ENCODE measurements at regions not wholly inside any gene's neighbourhood (a gene's known extent, or its start where the extent isn't known, plus 50 kb on each side); places are given as distances from the start of the nearest gene placed in this dataset.
A peak's percentile ranks its signal among the peaks of the same experiment; 100 is the strongest.

DNA sequence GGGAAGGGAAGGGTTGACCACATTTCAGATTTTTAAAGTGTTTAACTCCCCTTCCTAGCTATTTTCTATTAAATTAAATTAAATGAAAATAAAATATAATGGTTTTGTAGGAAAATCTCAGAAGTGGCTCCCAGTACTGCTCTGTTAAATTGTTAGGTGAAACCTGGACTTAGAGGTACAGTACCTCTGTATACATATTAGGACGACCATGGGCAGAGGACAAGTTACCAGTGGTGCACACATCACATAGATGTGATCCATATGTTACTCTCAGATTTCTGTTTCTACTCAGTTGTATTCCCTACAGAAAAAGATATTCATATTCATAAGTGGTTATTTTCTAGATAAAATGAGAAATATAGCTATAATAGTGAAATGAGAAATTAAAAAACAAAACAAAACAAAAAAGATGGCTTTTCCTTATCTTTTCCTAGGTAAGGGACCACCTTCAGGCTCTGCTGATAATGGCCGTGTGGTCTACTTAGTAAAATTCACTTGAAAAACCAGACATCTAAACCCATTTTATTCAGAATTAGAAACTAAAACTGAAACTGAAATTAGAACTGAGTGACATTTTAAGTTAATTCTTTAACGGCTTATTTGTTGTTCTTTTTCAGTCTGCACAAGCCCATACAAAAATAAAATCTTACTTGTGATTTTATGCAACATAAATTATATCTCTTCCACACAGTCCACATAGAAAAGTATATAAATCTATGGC lies 832.5 kb upstream of the CHAC2 start:
- DNase-seq (ENCODE audit: insufficient read length, low spot score) = no peak
- no peak for FAIRE-seq
- no peak for TF ChIP-seq POLR2A (IDR thresholded peaks at IDR 0.05; ENCODE audit: low read depth, low read length)

DNA sequence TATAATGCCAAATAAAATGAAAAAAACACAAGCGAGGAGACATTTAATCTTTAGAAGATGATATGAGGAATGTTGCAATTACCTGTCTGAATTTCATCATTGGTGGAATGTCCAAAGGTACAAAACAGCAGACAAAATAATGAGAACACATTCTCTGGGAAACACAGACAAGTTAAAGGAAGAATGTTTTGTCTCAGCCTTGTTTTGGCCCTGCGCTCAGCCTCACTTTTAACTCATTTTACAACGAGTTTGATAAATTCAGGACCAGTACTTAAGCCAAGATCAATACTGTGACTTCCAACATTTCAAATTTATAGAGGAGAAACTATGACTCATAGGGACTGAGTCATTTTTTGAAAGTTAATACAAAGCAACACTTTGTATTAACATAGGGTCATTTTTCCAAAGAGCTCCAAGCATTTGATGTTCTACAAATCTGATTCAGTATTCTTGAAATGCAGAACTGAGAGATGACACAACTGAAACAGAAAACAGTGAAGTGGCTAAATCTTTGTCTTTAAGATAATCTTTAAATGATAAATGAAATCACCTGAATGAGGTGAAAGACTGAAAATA lies 833.2 kb upstream of the CHAC2 start:
- no peak for TF ChIP-seq POLR2A (IDR thresholded peaks at IDR 0.05; ENCODE audit: low read depth, low read length)
- DNase-seq (ENCODE audit: insufficient read length, low spot score) (peak; percentile 3), FAIRE-seq (peak; percentile 96)

DNA sequence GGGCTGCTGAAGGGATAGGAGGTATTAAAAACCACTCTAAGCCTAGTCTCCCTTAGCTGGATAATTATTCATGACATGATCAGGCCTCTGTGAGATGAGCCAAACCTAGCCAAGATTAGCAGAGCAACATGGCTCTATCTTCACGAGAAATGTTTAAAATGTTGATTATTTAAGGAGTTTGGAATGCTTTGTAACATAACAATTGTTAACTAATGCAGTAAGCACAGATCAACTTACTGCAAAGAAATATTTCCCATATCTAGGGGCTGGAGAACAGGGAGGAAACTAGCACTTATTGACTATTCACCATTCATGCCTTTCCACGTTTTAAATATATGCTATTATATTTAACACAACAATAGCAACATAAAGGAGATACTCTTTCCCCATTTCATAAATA lies 833.7 kb upstream of the CHAC2 start:
- TF ChIP-seq POLR2A (IDR thresholded peaks at IDR 0.05; ENCODE audit: low read depth, low read length) = no peak
- FAIRE-seq (peak; percentile 30), DNase-seq (ENCODE audit: insufficient read length, low spot score) (no peak)

DNA sequence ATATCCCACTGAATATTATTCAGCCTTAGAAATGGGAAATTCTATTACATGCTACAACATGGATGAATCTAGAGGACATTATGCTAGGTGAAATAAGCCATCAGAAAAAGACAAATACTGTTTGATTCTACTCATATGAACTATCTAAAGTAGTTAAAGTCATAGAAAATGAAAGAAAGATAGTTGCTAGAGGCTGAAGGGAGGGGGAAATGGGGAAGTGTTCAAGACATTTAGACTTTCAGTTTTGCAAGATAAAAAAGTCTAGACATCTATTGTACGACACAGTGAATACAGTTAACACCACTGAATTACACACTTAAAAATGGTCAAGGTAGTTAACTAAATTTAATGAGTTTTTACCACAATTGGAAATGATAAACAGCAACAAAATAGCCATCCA lies 835.9 kb upstream of the CHAC2 start:
- no peak for DNase-seq (ENCODE audit: insufficient read length, low spot score)
- no peak for FAIRE-seq

DNA sequence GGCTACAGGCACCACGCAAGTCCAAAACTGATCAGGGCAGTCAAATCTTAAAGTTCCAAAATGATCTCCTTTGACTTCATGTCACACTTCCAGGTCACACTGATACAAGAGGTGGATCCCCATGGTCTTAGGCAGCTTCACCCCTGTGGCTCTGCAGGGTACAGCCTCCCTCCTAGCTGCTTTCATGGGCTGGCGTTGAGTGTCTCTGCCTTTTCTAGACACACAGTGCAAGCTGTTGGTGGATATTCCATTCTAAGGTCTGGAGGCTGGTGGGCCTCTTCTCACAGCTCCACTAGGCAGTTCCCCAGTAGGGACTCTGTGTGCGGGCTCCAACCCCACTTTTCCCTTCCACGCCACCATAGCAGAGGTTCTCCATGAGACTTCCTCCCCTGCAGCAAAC lies 838.2 kb upstream of the CHAC2 start:
- DNase-seq (ENCODE audit: insufficient read length, low spot score) (no peak), FAIRE-seq (no peak)
- TF ChIP-seq POLR2A (IDR thresholded peaks at IDR 0.05; ENCODE audit: low read depth, low read length) = no peak

More for the DNA sequence above, 835.9 kb upstream of the CHAC2 start:
- no peak for TF ChIP-seq POLR2A (IDR thresholded peaks at IDR 0.05; ENCODE audit: low read depth, low read length)

DNA sequence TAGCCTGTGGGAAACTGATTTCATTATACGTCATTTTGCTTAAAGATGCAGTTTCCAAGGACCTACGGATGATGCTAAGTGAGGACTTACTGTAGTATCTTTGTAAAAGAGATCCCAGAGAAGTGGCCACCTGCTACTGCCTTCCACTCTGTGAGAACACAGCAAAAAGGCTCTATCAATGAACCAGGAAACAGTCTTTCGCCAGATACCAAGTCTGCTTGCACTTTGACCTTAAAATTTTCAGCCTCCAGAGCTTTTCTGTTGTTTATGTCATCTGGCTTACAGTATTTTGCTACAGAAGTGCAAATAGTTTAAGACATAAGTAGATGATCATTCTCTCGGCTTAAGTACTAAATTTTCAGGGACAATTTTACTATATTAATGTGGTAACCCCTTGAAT lies 847.9 kb upstream of the CHAC2 start:
- DNase-seq (ENCODE audit: insufficient read length, low spot score) (no peak), FAIRE-seq (no peak)
- no peak for TF ChIP-seq POLR2A (IDR thresholded peaks at IDR 0.05; ENCODE audit: low read depth, low read length)

DNA sequence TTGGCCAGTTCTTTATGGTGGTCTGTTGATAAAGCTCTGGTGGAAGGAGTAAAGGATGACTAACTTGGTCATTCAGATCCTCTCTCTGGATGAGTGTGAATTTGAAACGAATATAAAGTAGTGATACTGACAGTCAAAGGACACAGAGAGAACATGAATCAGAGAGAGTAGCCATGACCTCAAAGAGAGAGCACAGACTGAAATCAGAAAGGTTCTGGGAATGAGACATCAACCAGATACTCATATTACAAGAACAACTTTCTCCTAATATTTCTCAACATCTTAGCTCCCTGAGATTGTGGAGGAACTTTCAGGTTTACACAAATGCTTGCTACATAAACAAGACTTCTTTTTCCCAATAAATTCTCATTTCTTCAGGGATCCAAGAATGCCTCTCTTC lies 849.1 kb upstream of the CHAC2 start:
- FAIRE-seq (peak; percentile 52), DNase-seq (ENCODE audit: insufficient read length, low spot score) (no peak)
- TF ChIP-seq POLR2A (IDR thresholded peaks at IDR 0.05; ENCODE audit: low read depth, low read length) = no peak

DNA sequence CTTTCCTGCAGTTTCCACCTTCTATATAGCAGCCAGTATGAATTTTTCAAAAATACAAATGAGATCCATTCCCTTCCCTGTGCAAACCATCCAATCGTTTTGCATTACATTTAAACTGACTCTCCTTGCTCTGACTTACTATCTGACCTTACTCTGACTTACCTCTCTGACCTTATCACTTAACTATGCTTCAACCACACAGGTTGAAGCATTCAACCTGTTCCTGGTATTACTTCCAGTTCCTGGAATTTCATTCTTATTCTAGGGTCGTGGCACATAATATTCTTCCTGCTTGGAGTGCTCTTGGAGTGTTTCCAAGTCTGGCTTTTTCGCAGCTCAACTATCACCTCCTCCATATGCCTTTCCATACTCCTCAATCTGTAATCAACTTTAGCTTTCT lies 850.6 kb upstream of the CHAC2 start:
- no peak for FAIRE-seq
- no peak for DNase-seq (ENCODE audit: insufficient read length, low spot score)
- TF ChIP-seq POLR2A (IDR thresholded peaks at IDR 0.05; ENCODE audit: low read depth, low read length) = no peak

DNA sequence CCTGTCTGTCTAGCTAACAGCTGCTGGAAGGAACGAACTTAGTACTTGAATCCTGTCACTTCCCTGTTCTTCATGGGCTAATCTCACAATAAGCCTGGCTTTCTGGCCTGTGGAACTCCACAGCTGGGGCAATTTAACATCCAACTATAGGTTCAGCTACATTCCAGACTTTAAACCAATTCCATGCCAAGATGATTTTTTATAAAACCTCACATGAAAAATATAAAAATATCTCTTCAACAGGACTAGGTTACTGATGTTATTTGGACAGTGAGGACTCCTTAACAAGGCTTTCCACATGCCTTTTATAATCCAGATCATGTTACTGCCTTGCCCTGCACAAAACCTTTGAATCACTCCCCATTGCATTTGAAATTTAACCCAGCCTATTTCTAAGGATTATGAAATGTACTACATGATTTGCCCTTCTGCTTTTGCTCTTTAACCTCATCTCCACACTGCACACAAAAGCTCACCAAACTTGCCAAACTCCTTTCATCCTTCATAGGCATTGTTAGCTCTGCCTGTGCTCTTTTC lies 863.2 kb upstream of the CHAC2 start:
- DNase-seq (ENCODE audit: insufficient read length, low spot score) (no peak), FAIRE-seq (no peak)
- TF ChIP-seq POLR2A (IDR thresholded peaks at IDR 0.05; ENCODE audit: low read depth, low read length) = no peak

DNA sequence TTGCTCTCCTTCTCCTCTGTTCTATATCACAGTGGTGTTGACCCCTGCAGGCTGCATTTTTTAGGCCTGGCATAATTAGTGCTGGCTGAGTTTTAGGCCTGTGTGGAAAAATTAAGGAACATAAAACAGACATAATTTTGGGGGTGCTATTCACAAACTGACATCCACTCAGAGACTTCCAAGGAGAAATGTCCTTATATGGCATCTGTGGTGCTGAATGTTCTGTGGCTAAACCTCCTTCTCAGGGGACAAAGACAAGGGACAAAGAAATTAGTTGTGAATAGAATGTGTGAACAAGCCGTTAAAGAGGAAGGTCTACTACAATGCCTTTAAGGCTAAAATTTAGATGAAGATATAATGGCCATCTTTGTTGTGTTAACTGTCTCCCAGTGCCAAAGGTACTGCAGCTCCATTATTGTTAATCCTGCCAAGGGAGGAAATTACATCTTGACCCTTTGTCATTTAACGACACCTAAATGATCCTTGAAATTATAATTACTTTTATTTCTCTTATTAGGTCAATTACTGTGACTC lies 870.0 kb upstream of the CHAC2 start:
- DNase-seq (ENCODE audit: insufficient read length, low spot score) (no peak), FAIRE-seq (no peak)
- TF ChIP-seq POLR2A (IDR thresholded peaks at IDR 0.05; ENCODE audit: low read depth, low read length) = no peak

DNA sequence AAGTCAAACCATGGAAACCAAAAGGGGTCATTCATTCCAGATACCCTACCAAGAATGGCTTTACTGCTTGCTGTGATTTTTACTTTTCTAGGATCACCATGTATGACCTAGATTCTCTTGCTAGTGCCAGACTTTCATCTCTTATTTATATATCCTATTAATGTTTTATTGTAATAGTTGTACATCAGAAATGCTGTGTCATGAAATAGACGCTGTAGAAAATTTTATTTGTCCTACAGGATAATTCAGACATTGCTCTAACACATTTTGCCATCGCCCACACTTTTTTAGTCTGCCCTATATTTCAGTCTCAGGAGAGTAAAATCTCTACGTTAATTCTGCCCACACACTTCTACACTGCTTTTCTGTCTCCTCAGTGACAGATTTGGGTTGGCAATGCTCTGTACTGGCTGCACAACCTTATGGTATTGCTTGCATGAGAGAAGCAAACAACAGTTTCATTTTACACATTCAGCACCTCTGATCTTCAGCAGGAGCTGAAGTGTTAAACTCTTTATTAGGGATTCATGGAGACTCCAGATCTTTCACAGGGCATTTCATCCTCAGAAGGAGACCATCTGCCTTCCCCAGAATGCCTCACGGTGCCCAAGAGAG lies 871.8 kb upstream of the CHAC2 start:
- TF ChIP-seq POLR2A (IDR thresholded peaks at IDR 0.05; ENCODE audit: low read depth, low read length) = no peak
- FAIRE-seq (no peak), DNase-seq (ENCODE audit: insufficient read length, low spot score) (no peak)

DNA sequence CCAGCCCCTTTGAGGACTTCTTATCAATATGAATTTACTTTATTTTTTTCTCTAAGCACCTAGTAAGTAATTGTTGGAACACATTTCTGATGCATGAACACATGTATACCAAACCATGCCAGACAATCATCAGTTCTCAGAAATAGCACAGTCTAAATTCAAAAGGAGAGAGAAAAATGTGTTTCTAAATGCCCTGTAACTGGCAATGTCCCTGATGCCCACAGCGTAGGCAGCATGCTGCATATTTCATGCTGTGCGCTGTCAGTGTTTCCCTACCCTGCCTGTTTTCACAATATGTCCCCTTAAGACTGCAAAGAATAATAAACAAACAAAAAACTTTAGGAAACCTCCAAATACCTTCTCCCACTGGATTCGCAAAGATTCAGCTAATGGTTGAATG lies 881.0 kb upstream of the CHAC2 start:
- FAIRE-seq (no peak), DNase-seq (ENCODE audit: insufficient read length, low spot score) (no peak)
- TF ChIP-seq POLR2A (IDR thresholded peaks at IDR 0.05; ENCODE audit: low read depth, low read length) = no peak

DNA sequence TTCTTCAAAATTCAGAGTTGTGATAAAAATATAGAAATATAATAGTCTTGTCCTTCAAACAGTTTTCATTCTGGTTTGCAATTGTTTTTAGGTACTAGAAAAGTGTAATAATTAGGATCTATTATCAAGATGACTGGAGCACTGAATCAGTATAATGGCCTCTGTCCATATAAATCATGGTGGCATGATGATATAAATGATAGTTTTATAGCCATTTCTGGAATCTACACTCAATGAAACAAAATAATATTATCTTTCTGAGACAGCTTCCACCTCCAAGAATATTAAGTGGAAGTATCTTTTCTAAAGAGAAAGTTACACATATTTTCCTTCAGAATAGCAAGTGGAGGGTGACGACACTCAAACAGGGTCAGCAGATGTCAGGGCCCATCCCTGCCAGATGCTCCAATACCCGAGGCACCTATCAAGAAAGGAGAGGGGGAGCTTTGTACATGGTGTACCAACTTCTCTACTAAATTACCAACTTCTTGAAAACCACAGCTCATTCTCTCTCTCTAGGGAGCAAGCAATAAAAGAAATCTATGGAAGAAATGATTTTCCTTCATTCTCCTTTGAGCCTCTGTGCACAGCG lies 882.7 kb upstream of the CHAC2 start:
- FAIRE-seq = no peak
- DNase-seq (ENCODE audit: insufficient read length, low spot score) = no peak
- TF ChIP-seq POLR2A (IDR thresholded peaks at IDR 0.05; ENCODE audit: low read depth, low read length) = no peak

DNA sequence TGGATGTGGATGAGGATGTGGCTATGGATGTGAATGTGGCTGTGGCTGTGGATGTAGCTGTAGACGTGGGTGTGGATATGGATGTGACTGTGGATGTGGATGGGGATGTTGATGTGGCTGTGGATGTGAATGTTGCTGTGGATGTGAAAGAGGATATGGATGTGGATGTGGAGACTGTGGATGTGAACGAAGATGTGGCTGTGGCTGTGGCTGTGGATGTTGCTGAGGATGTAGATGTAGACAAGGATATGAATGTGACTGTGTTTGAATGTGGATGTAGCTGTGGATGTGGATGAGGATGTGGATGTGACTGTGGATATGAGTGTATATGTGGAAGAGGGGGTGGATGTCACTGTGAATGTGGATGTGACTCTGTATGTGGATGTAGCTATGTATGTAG lies 884.6 kb upstream of the CHAC2 start:
- no peak for TF ChIP-seq POLR2A (IDR thresholded peaks at IDR 0.05; ENCODE audit: low read depth, low read length)
- DNase-seq (ENCODE audit: insufficient read length, low spot score) = no peak
- FAIRE-seq = no peak

Measured in H54 (cell line).